ENCODE measurements at regions not wholly inside any gene's neighbourhood (a gene's known extent, or its start where the extent isn't known, plus 50 kb on each side); places are given as distances from the start of the nearest gene placed in this dataset.

- no peak for TF ChIP-seq CTCF (IDR thresholded peaks at IDR 0.05; ENCODE audit: low read depth, low read length)
- no peak for DNase-seq (ENCODE audit: extremely low read depth, low read depth)
Observed at GRCh38 chr20:11549172-11550103, 368.3 kb upstream of the BTBD3 start.

GRCh38 chr20:11550657-11551338 lies 366.9 kb upstream of the BTBD3 start:
- no peak for TF ChIP-seq CTCF (IDR thresholded peaks at IDR 0.05; ENCODE audit: low read depth, low read length)
- DNase-seq (ENCODE audit: extremely low read depth, low read depth), result no peak

- DNase-seq (ENCODE audit: extremely low read depth, low read depth), result no peak
- no peak for TF ChIP-seq CTCF (IDR thresholded peaks at IDR 0.05; ENCODE audit: low read depth, low read length)
Observed at GRCh38 chr20:11551479-11551878, 366.2 kb upstream of the BTBD3 start.

- no peak for DNase-seq (ENCODE audit: extremely low read depth, low read depth)
- TF ChIP-seq CTCF (IDR thresholded peaks at IDR 0.05; ENCODE audit: low read depth, low read length), result peak; percentile 18
Observed at GRCh38 chr20:11553603-11554002, 364.1 kb upstream of the BTBD3 start.

- DNase-seq (ENCODE audit: extremely low read depth, low read depth), result no peak
- no peak for TF ChIP-seq CTCF (IDR thresholded peaks at IDR 0.05; ENCODE audit: low read depth, low read length)
Observed at GRCh38 chr20:11555510-11555909, 362.2 kb upstream of the BTBD3 start.

- DNase-seq (ENCODE audit: extremely low read depth, low read depth), result no peak
- TF ChIP-seq CTCF (IDR thresholded peaks at IDR 0.05; ENCODE audit: low read depth, low read length), result no peak
Observed at GRCh38 chr20:11556410-11556809, 361.3 kb upstream of the BTBD3 start.

GRCh38 chr20:11564491-11564890 lies 353.2 kb upstream of the BTBD3 start:
- no peak for DNase-seq (ENCODE audit: extremely low read depth, low read depth)
- TF ChIP-seq CTCF (IDR thresholded peaks at IDR 0.05; ENCODE audit: low read depth, low read length), result no peak
